ENCODE measurements at regions not wholly inside any gene's neighbourhood (a gene's known extent, or its start where the extent isn't known, plus 50 kb on each side); places are given as distances from the start of the nearest gene placed in this dataset.

- Histone ChIP-seq H3K27me3 (no peaks in the 10 kb centered on the region), H3K4me1 (no peaks in the 10 kb centered on the region), H3K27ac (no peak overlapping the region), H3K4me3 (no peak overlapping the region), H3K36me3 (no peaks in the 10 kb centered on the region), H3K9me3 (no peaks in the 10 kb centered on the region)
- DNase-seq (ENCODE audit: low spot score): no peak
- TF ChIP-seq CTCF (IDR thresholded peaks at IDR 0.05): no peak
Measured at GRCh38 chr13:62706048-62706447, 1290.4 kb upstream of the PCDH20 start.

- no peak overlapping the region for H3K4me3 ChIP-seq
- TF ChIP-seq CTCF (IDR thresholded peaks at IDR 0.05): no peak
Measured at GRCh38 chr13:62704875-62705274, 1289.2 kb upstream of the PCDH20 start.

GRCh38 chr13:62702502-62702901, 1286.9 kb upstream of the PCDH20 start:
- DNase-seq (ENCODE audit: low spot score): no peak
- H3K4me1 ChIP-seq: no peaks in the 10 kb centered on the region
- no peaks in the 10 kb centered on the region for H3K36me3 ChIP-seq
- no peaks in the 10 kb centered on the region for H3K9me3 ChIP-seq
- TF ChIP-seq CTCF (IDR thresholded peaks at IDR 0.05): no peak
- H3K27me3 ChIP-seq: no peaks in the 10 kb centered on the region
- no peak overlapping the region for H3K4me3 ChIP-seq
- H3K27ac ChIP-seq: no peak overlapping the region

More at GRCh38 chr13:62704875-62705274, 1289.2 kb upstream of the PCDH20 start:
- Histone ChIP-seq H3K9me3 (no peaks in the 10 kb centered on the region), H3K27me3 (no peaks in the 10 kb centered on the region), H3K27ac (no peak overlapping the region), H3K4me1 (no peaks in the 10 kb centered on the region), H3K36me3 (no peaks in the 10 kb centered on the region)
- no peak for DNase-seq (ENCODE audit: low spot score)

DNA sequence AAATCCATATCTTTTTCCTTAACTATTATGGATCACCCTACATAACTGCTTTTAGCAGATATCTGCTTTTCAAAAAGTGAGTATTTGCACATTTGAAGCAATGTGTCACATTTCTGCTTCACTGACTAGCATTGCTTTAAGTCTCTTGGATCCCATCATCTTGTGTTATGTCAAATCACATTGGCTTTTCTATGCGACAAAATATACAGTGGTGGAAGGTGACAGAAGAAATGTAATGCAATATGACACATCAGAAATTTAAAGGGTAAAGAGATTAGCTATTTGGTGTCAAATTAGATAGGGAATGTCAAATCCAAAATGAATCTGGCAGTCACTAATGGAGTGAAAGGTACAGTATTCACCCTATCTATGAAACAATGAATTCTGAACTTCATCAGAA, 1282.1 kb upstream of the PCDH20 start:
- no peak for TF ChIP-seq CTCF (IDR thresholded peaks at IDR 0.05)
- no peaks in the 10 kb centered on the region for H3K36me3 ChIP-seq
- H3K27me3 ChIP-seq: no peaks in the 10 kb centered on the region
- H3K4me3 ChIP-seq: no peak overlapping the region
- no peak for DNase-seq (ENCODE audit: low spot score)
- no peaks in the 10 kb centered on the region for H3K4me1 ChIP-seq
- no peak overlapping the region for H3K27ac ChIP-seq
- peaks cover 0 to 3% of the 10 kb centered on the region in 2 donors for H3K9me3 ChIP-seq

- no peak for DNase-seq (ENCODE audit: low spot score)
- no peak overlapping the region for H3K4me3 ChIP-seq
- H3K36me3 ChIP-seq: no peaks in the 10 kb centered on the region
- H3K9me3 ChIP-seq: peaks cover 0 to 3% of the 10 kb centered on the region in 2 donors
- no peak for TF ChIP-seq CTCF (IDR thresholded peaks at IDR 0.05)
- no peak overlapping the region for H3K27ac ChIP-seq
- H3K27me3 ChIP-seq: no peaks in the 10 kb centered on the region
- H3K4me1 ChIP-seq: no peaks in the 10 kb centered on the region
Measured at GRCh38 chr13:62696490-62696889, 1280.8 kb upstream of the PCDH20 start.

GRCh38 chr13:62687732-62688131, 1272.1 kb upstream of the PCDH20 start:
- no peak overlapping the region for H3K4me3 ChIP-seq
- no peaks in the 10 kb centered on the region for H3K4me1 ChIP-seq
- H3K27ac ChIP-seq: no peak overlapping the region
- H3K27me3 ChIP-seq: no peaks in the 10 kb centered on the region
- no peaks in the 10 kb centered on the region for H3K9me3 ChIP-seq
- H3K36me3 ChIP-seq: no peaks in the 10 kb centered on the region
- TF ChIP-seq CTCF (IDR thresholded peaks at IDR 0.05): no peak
- no peak for DNase-seq (ENCODE audit: low spot score)
